SW 1271 (cell line): ENCODE measurements at regions not wholly inside any gene's neighbourhood (a gene's known extent, or its start where the extent isn't known, plus 50 kb on each side); places are given as distances from the start of the nearest gene placed in this dataset.
"Not testable (repeated sequence)": the region's sequence is repeated elsewhere in the genome, so short reads cannot be mapped to it uniquely, and the experiment has no call there.

ENCODE experiments used
- DNase-seq, 2 experiments: peaks; one replicate each; lab custom pipeline; 2025; lab: John Stamatoyannopoulos, UW

GRCh38 chr5:164998142-164998541 is 1492.7 kb downstream of the MAT2B start:
- DNase-seq = no peak

GRCh38 chr5:164998590-164998989 is 1493.2 kb downstream of the MAT2B start:
- no peak for DNase-seq

- no peak for DNase-seq
Measured at GRCh38 chr5:165000479-165001190, 1495.2 kb downstream of the MAT2B start.

- DNase-seq = no peak
Measured at GRCh38 chr5:165003283-165003682, 1497.9 kb downstream of the MAT2B start.

- DNase-seq = no peak
Measured at GRCh38 chr5:165004175-165004574, 1498.8 kb downstream of the MAT2B start.

- DNase-seq = no peak
Measured at GRCh38 chr5:165014439-165014838, 1509.0 kb downstream of the MAT2B start.

GRCh38 chr5:165015126-165015525 is 1509.7 kb downstream of the MAT2B start:
- DNase-seq = no peak

- DNase-seq = no peak
Measured at GRCh38 chr5:165015547-165015946, 1510.1 kb downstream of the MAT2B start.

- DNase-seq = no peak
Measured at GRCh38 chr5:165026971-165027370, 1521.6 kb downstream of the MAT2B start.

- DNase-seq = no peak
Measured at GRCh38 chr5:165028356-165028755, 1522.9 kb downstream of the MAT2B start.

GRCh38 chr5:165029099-165029870 is 1523.9 kb downstream of the MAT2B start:
- peak in 1 of 2 experiments; percentile 65 for DNase-seq

GRCh38 chr5:165030971-165031370 is 1525.6 kb downstream of the MAT2B start:
- DNase-seq = no peak

GRCh38 chr5:165031371-165031770 is 1526.0 kb downstream of the MAT2B start:
- no peak for DNase-seq

GRCh38 chr5:165035520-165035919 is 1530.1 kb downstream of the MAT2B start:
- no peak for DNase-seq

- no peak for DNase-seq
Measured at GRCh38 chr5:165039748-165040147, 1534.3 kb downstream of the MAT2B start.

- DNase-seq = not testable (repeated sequence)
Measured at GRCh38 chr5:165045941-165046340, 1540.5 kb downstream of the MAT2B start.

- no peak for DNase-seq
Measured at GRCh38 chr5:165055476-165055875, 1550.1 kb downstream of the MAT2B start.

- DNase-seq = no peak
Measured at GRCh38 chr5:165057145-165057544, 1551.7 kb downstream of the MAT2B start.

- no peak for DNase-seq
Measured at GRCh38 chr5:165066751-165067385, 1561.4 kb downstream of the MAT2B start.

GRCh38 chr5:165076686-165077085 is 1571.3 kb downstream of the MAT2B start:
- DNase-seq = no peak

GRCh38 chr5:165079389-165079788 is 1574.0 kb downstream of the MAT2B start:
- no peak for DNase-seq

- DNase-seq = no peak
Measured at GRCh38 chr5:165083394-165083793, 1578.0 kb downstream of the MAT2B start.

GRCh38 chr5:165086465-165086864 is 1581.0 kb downstream of the MAT2B start:
- no peak for DNase-seq
